ENCODE measurements at regions not wholly inside any gene's neighbourhood (a gene's known extent, or its start where the extent isn't known, plus 50 kb on each side); places are given as distances from the start of the nearest gene placed in this dataset.

DNA sequence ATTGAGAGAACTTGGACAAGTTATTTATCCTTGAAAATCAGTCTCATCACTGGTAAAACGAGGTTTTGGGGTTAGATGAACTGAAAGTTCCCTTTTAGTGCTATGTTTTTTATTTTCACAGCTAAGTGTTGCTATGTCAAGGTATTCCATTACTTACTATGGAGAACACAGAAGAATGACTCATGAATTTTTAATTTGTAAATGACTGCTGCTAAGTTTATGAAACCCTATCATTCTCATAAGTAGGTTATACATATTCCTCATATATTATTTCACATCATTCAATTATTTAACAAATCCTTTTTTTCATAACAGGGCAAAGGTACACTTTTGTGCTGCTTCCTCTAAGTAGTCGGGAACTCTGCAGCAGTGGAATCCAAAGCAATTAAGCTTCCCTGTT, 52.2 kb upstream of the ATP1A1 start:
- Histone ChIP-seq H3K36me3 (no peaks in the 10 kb centered on the region), H3K9me3 (no peaks in the 10 kb centered on the region), H3K27ac (no peak overlapping the region), H3K27me3 (no peaks in the 10 kb centered on the region), H3K4me1 (peaks cover 0 to 4% (median 0%) of the 10 kb centered on the region in 9 donors), H3K4me3 (no peak overlapping the region)
- intact Hi-C loops (cut with DNase I) = no loop called here
- TF ChIP-seq, protein P1, sequence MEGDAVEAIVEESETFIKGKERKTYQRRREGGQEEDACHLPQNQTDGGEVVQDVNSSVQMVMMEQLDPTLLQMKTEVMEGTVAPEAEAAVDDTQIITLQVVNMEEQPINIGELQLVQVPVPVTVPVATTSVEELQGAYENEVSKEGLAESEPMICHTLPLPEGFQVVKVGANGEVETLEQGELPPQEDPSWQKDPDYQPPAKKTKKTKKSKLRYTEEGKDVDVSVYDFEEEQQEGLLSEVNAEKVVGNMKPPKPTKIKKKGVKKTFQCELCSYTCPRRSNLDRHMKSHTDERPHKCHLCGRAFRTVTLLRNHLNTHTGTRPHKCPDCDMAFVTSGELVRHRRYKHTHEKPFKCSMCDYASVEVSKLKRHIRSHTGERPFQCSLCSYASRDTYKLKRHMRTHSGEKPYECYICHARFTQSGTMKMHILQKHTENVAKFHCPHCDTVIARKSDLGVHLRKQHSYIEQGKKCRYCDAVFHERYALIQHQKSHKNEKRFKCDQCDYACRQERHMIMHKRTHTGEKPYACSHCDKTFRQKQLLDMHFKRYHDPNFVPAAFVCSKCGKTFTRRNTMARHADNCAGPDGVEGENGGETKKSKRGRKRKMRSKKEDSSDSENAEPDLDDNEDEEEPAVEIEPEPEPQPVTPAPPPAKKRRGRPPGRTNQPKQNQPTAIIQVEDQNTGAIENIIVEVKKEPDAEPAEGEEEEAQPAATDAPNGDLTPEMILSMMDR (IDR thresholded peaks at IDR 0.05) = no peak
- ATAC-seq (no peak), DNase-seq (no peak)
- 67 to 69% methylated on average over 2 of the region's 2 CpGs for WGBS, 2 donors

DNA sequence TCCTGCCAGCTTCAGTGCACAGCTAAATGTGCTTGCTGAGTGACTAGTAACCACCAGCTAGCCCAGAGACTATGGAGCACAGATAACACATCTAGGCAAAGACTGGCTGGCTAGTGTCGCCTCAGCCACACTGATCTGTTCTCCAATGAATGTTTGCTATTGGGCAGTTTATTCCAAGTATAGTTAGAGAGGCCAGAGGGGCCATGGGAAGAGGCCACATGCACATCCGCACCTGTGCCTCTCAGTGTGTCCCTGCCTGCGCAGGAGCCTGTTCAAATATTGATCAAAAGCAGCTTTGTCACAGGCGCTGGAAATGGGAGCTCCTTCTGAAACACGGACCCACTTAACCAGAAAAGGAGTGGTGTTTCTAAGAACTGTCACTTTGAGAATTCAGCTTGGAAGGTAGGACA, 51.3 kb upstream of the ATP1A1 start:
- H3K4me3 ChIP-seq = no peak overlapping the region
- no peaks in the 10 kb centered on the region for H3K9me3 ChIP-seq
- no peak overlapping the region for H3K27ac ChIP-seq
- intact Hi-C loops (cut with DNase I) = no loop called here
- DNase-seq (no peak), ATAC-seq (no peak)
- peaks cover 0 to 4% (median 0%) of the 10 kb centered on the region in 9 donors for H3K4me1 ChIP-seq
- H3K27me3 ChIP-seq = no peaks in the 10 kb centered on the region
- no peaks in the 10 kb centered on the region for H3K36me3 ChIP-seq
- TF ChIP-seq, protein P1 (IDR thresholded peaks at IDR 0.05) = no peak
- 92% methylated on average over 5 of the region's 5 CpGs for WGBS, 2 donors

DNA sequence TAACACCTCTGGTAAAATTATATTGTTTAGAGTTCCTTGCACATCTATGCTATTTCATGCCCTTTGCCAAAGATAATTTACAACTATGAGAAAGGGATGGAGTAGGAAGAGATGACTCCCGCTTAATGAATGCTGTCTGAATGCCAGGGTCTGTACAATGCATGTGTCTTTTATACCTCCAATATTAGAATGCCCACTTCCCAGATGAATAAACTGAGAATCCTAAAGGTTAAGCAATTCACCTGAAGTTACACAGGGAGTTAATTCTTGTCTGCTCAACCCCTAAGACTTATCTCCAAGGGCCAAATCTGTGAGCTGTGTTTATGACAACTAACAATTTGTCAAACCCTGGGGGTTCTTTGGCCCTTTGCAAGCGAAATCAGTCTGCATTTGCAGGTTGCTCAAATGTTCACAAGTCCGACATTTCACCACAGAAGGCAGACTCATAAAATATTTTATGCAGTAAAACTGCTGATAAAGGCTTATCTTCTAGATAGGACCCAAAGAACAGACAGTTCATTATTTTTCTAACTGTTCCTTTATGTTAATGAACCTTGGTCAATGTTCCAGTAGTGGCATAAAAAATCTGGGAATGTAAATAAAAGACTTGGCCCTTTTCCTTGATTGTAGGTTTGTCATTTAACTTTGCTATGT, 50.2 kb upstream of the ATP1A1 start:
- H3K36me3 ChIP-seq = no peaks in the 10 kb centered on the region
- TF ChIP-seq, protein P1 (IDR thresholded peaks at IDR 0.05) = no peak
- intact Hi-C loops (cut with DNase I) = no loop called here
- DNase-seq = no peak
- WGBS, 2 donors = 80 to 86% methylated on average over 3 of the region's 3 CpGs
- no peak overlapping the region for H3K27ac ChIP-seq
- ATAC-seq = no peak
- no peaks in the 10 kb centered on the region for H3K9me3 ChIP-seq
- H3K4me3 ChIP-seq = no peak overlapping the region
- H3K27me3 ChIP-seq = no peaks in the 10 kb centered on the region
- peaks cover 0 to 4% (median 0%) of the 10 kb centered on the region in 9 donors for H3K4me1 ChIP-seq

Measured in heart right ventricle (tissue), 16 donors.